ENCODE measurements at regions not wholly inside any gene's neighbourhood (a gene's known extent, or its start where the extent isn't known, plus 50 kb on each side); places are given as distances from the start of the nearest gene placed in this dataset.

DNA sequence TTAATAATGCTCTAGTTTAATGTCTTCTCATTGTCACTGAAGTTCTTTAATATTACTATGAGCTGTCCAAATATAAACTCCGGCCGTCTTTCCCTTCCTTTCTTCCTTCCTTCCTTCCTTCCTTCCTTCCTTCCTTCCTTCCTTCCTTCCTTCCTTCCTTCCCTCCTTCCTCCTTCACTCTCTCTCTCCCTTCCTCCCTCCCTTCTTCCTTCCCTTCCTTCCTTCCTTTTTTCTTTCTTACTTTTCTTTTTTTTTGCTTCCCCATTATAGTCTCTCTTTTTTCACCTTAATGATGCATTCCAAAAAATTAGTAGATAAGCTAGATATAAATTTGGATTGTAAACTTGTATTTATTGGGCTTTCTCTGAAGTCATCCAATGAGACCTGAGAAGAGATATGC, 431.0 kb upstream of the ADGRL4 start:
- peaks cover 0 to 6% (median 0%) of the 10 kb centered on the region in 4 donors for H3K27me3 ChIP-seq (ENCODE audit: control insufficient read depth in 4 of 4, insufficient read depth in 4 of 4, low read length in 3 of 4)
- no peak for DNase-seq (ENCODE audit: low spot score)
- H3K9me3 ChIP-seq (ENCODE audit: control insufficient read depth in 4 of 4, low read length in 3 of 4) = no peaks in the 10 kb centered on the region
- 69% methylated on average over 2 of the region's 2 CpGs for WGBS
- no peak overlapping the region for H3K27ac ChIP-seq (ENCODE audit: low read depth in 1 of 2, low read length in 2 of 2)
- H3K36me3 ChIP-seq (ENCODE audit: control insufficient read depth in 4 of 4, insufficient read depth in 3 of 4, low read depth in 1 of 4, low read length in 3 of 4) = no peaks in the 10 kb centered on the region
- H3K4me3 ChIP-seq (ENCODE audit: low read depth in 1 of 3, low read length in 3 of 3) = no peak overlapping the region
- no peaks in the 10 kb centered on the region for H3K4me1 ChIP-seq (ENCODE audit: control insufficient read depth in 4 of 4, insufficient read depth in 4 of 4, low read length in 3 of 4)
- H3K9ac ChIP-seq (ENCODE audit: low read depth in 1 of 2, low read length in 2 of 2) = no peak overlapping the region
- TF ChIP-seq ATF3 (IDR thresholded peaks at IDR 0.05) = no peak
- no peak for TF ChIP-seq RAD21 (IDR thresholded peaks at IDR 0.05)
- TF ChIP-seq, protein P1, sequence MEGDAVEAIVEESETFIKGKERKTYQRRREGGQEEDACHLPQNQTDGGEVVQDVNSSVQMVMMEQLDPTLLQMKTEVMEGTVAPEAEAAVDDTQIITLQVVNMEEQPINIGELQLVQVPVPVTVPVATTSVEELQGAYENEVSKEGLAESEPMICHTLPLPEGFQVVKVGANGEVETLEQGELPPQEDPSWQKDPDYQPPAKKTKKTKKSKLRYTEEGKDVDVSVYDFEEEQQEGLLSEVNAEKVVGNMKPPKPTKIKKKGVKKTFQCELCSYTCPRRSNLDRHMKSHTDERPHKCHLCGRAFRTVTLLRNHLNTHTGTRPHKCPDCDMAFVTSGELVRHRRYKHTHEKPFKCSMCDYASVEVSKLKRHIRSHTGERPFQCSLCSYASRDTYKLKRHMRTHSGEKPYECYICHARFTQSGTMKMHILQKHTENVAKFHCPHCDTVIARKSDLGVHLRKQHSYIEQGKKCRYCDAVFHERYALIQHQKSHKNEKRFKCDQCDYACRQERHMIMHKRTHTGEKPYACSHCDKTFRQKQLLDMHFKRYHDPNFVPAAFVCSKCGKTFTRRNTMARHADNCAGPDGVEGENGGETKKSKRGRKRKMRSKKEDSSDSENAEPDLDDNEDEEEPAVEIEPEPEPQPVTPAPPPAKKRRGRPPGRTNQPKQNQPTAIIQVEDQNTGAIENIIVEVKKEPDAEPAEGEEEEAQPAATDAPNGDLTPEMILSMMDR (IDR thresholded peaks at IDR 0.05; ENCODE audit: low read depth, low read length, missing input control) = no peak
- TF ChIP-seq FOXA1 (IDR thresholded peaks at IDR 0.05) = no peak
- TF ChIP-seq SP1 (IDR thresholded peaks at IDR 0.05) = no peak
- TF ChIP-seq NR2F2 (IDR thresholded peaks at IDR 0.05) = no peak
- TF ChIP-seq YY1 (IDR thresholded peaks at IDR 0.05) = no peak
- no peak for TF ChIP-seq HNF4A (conservative IDR thresholded peaks at IDR 0.05)
- TF ChIP-seq RXRA (IDR thresholded peaks at IDR 0.05) = no peak

DNA sequence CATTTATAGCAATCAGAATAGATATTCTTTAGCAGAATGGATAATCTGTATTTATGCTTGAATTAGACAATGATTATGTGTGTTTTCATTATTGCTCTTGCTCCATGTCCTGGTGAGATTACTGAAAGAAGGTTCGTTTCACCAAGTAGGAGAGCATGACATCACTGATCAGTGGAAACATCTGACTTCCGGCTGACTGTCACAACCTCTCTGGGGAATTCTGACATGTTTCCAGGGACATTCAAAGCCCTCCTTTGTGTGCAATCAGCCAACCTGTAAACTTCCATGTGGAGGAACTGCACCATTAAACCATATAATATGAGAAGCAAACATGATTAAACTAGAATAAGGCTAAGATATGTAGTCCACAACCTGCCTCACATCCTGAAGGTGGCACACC, 424.8 kb upstream of the ADGRL4 start:
- Histone ChIP-seq H3K4me3 (ENCODE audit: low read depth in 1 of 3, low read length in 3 of 3) (no peak overlapping the region), H3K36me3 (ENCODE audit: control insufficient read depth in 4 of 4, insufficient read depth in 3 of 4, low read depth in 1 of 4, low read length in 3 of 4) (no peaks in the 10 kb centered on the region), H3K4me1 (ENCODE audit: control insufficient read depth in 4 of 4, insufficient read depth in 4 of 4, low read length in 3 of 4) (no peaks in the 10 kb centered on the region), H3K27ac (ENCODE audit: low read depth in 1 of 2, low read length in 2 of 2) (no peak overlapping the region), H3K9me3 (ENCODE audit: control insufficient read depth in 4 of 4, low read length in 3 of 4) (no peaks in the 10 kb centered on the region), H3K9ac (ENCODE audit: low read depth in 1 of 2, low read length in 2 of 2) (no peak overlapping the region), H3K27me3 (ENCODE audit: control insufficient read depth in 4 of 4, insufficient read depth in 4 of 4, low read length in 3 of 4) (peaks cover 0 to 3% (median under 1%) of the 10 kb centered on the region in 4 donors)
- no peak for DNase-seq (ENCODE audit: low spot score)
- TF ChIP-seq, protein P2, sequence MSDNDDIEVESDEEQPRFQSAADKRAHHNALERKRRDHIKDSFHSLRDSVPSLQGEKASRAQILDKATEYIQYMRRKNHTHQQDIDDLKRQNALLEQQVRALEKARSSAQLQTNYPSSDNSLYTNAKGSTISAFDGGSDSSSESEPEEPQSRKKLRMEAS (IDR thresholded peaks at IDR 0.05) = no peak
- no peak for TF ChIP-seq SP1 (IDR thresholded peaks at IDR 0.05)
- no peak for TF ChIP-seq NR2F2 (IDR thresholded peaks at IDR 0.05)
- WGBS = 57% methylated on average over 2 of the region's 2 CpGs

DNA sequence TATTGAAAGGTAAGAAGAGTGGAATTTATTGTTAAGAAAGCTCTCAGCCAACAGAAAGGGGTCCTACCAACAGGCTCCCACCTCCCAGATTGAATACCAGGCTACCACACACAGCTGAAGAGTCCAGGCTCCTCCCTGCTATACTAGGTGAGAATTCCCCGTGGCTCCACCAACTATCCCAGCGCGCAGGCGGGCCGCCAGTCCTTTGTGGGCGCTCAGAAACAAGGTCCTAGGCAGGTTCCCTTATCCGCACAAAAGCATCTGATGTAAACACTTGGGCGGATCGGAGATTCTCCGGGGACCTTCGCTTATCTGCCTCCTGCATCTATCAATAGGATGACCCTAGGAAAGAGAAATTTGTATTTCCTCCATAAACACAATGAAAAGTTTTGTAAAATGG, 423.9 kb upstream of the ADGRL4 start:
- Histone ChIP-seq H3K27ac (ENCODE audit: low read depth in 1 of 2, low read length in 2 of 2) (no peak overlapping the region), H3K9ac (ENCODE audit: low read depth in 1 of 2, low read length in 2 of 2) (no peak overlapping the region), H3K27me3 (ENCODE audit: control insufficient read depth in 4 of 4, insufficient read depth in 4 of 4, low read length in 3 of 4) (peaks cover 0 to 2% (median 0%) of the 10 kb centered on the region in 4 donors), H3K36me3 (ENCODE audit: control insufficient read depth in 4 of 4, insufficient read depth in 3 of 4, low read depth in 1 of 4, low read length in 3 of 4) (no peaks in the 10 kb centered on the region), H3K9me3 (ENCODE audit: control insufficient read depth in 4 of 4, low read length in 3 of 4) (no peaks in the 10 kb centered on the region), H3K4me3 (ENCODE audit: low read depth in 1 of 3, low read length in 3 of 3) (no peak overlapping the region), H3K4me1 (ENCODE audit: control insufficient read depth in 4 of 4, insufficient read depth in 4 of 4, low read length in 3 of 4) (no peaks in the 10 kb centered on the region)
- DNase-seq (ENCODE audit: low spot score) = no peak
- 58% methylated on average over 11 of the region's 11 CpGs for WGBS
- TF ChIP-seq FOXA1 (IDR thresholded peaks at IDR 0.05) (no peak), EGR1 (IDR thresholded peaks at IDR 0.05; ENCODE audit: low read depth in 2 of 2) (no peak), RAD21 (IDR thresholded peaks at IDR 0.05) (no peak), HNF4A (conservative IDR thresholded peaks at IDR 0.05) (no peak), TAF1 (conservative IDR thresholded peaks at IDR 0.05) (no peak)
- TF ChIP-seq, protein P2 (IDR thresholded peaks at IDR 0.05) = no peak

All from liver (tissue), 8 donors.